GM23248 (cell line): ENCODE measurements at regions not wholly inside any gene's neighbourhood (a gene's known extent, or its start where the extent isn't known, plus 50 kb on each side); places are given as distances from the start of the nearest gene placed in this dataset.
A peak's percentile ranks its signal among the peaks of the same experiment; 100 is the strongest.

Experiments used
- DNase-seq: peaks from one replicate; pipeline ENCODE4 v3.0.0-alpha.2; 2015
- H2AFZ ChIP-seq: fragments of 200-600 bp; sonication (generic); 2 replicates; pipeline ENCODE4 v1.6.1; 2016; ENCODE audit warnings: antibody characterized with exemption
- H3F3A ChIP-seq: fragments of 200-600 bp; sonication (generic); 2 replicates; pipeline ENCODE4 v1.6.1; 2016; ENCODE audit warnings: mild to moderate bottlenecking, antibody characterized with exemption, mixed run types; ENCODE audit not compliant: insufficient read depth
- H3K27ac ChIP-seq: fragments of 200-600 bp; sonication (generic); 2 replicates; pipeline ENCODE4 v1.5.1; 2016; ENCODE audit warnings: mild to moderate bottlenecking
- H3K27me3 ChIP-seq: fragments of 200-600 bp; sonication (generic); replicated peaks from 2 replicates; pipeline ENCODE4 v1.6.1; 2016; ENCODE audit warnings: mild to moderate bottlenecking; ENCODE audit not compliant: insufficient read depth
- H3K36me3 ChIP-seq: fragments of 200-600 bp; sonication (generic); 2 replicates; pipeline ENCODE4 v1.6.1; 2016; ENCODE audit warnings: low read depth, mild to moderate bottlenecking
- H3K4me1 ChIP-seq: fragments of 200-600 bp; sonication (generic); 2 replicates; pipeline ENCODE4 v1.6.1; 2016; ENCODE audit warnings: mild to moderate bottlenecking; ENCODE audit not compliant: insufficient read depth
- H3K4me2 ChIP-seq: fragments of 200-600 bp; sonication (generic); one replicate; pipeline ENCODE4 v1.6.1; 2016; ENCODE audit warnings: mild to moderate bottlenecking; ENCODE audit not compliant: unreplicated experiment
- H3K4me3 ChIP-seq: fragments of 200-600 bp; sonication (generic); 2 replicates; pipeline ENCODE4 v1.5.1; 2016; ENCODE audit warnings: mild to moderate bottlenecking
- H3K79me2 ChIP-seq: fragments of 200-600 bp; sonication (generic); 2 replicates; pipeline ENCODE4 v1.6.1; 2016; ENCODE audit warnings: mild to moderate bottlenecking; ENCODE audit not compliant: insufficient read depth
- H3K9ac ChIP-seq: fragments of 200-600 bp; sonication (generic); 2 replicates; pipeline ENCODE4 v1.6.1; 2016; ENCODE audit warnings: mild to moderate bottlenecking
- H3K9me2 ChIP-seq: fragments of 200-600 bp; sonication (generic); 2 replicates; pipeline ENCODE4 v1.6.1; 2016; ENCODE audit warnings: mixed run types, mild to moderate bottlenecking, moderate library complexity; ENCODE audit not compliant: insufficient read depth
- H3K9me3 ChIP-seq: fragments of 200-600 bp; sonication (generic); one replicate; pipeline ENCODE4 v1.6.1; 2017; ENCODE audit warnings: low read depth
- H4K20me1 ChIP-seq: fragments of 200-600 bp; sonication (generic); 2 replicates; pipeline ENCODE4 v1.6.0; 2016; ENCODE audit not compliant: insufficient read depth
- EZH2 ChIP-seq: fragments of 200-600 bp; sonication (generic); IDR thresholded peaks from 2 replicates; pipeline ENCODE4 v1.6.1; 2018; ENCODE audit warnings: antibody characterized with exemption, mild to moderate bottlenecking; ENCODE audit not compliant: insufficient read depth, poor library complexity, severe bottlenecking
- EZH2phosphoT487 ChIP-seq: fragments of 200-600 bp; sonication (generic); IDR thresholded peaks from 2 replicates; pipeline ENCODE4 v1.6.1; 2018; ENCODE audit warnings: antibody characterized with exemption, moderate library complexity, mild to moderate bottlenecking, low read depth; ENCODE audit not compliant: insufficient read depth
- WGBS, 2 experiments: methylation state at CpG; one replicate each; pipeline ENCODE4 v1.1.6; 2015 to 2017; ENCODE audit warnings: low lambda C conversion rate in 2 of 2, low coverage in 1 of 2; ENCODE audit errors: missing lambda C conversion rate in 2 of 2; 5-methylcytosine and 5-hydroxymethylcytosine counted together
- in situ Hi-C: fragments of 300-500 bp; cut with MboI; formaldehyde crosslinking; loops from 2 replicates; pipeline ENCODE4 v1.15.0; 2020

GRCh38 chr3:59271971-59272370 is 222.1 kb upstream of the CFAP20DC start:
- DNase-seq, result no peak
- WGBS, 2 experiments, result 56 to 62% methylated on average over 2 of the region's 2 CpGs
- no peak overlapping the region for H2AFZ ChIP-seq
- TF ChIP-seq EZH2 (no peak), EZH2phosphoT487 (no peak)
- H3K9ac ChIP-seq, result no peak overlapping the region
- H3K4me3 ChIP-seq, result no peak overlapping the region
- peaks cover 24% of the 10 kb centered on the region for H3F3A ChIP-seq
- no peaks in the 10 kb centered on the region for H4K20me1 ChIP-seq
- H3K79me2 ChIP-seq, result no peaks in the 10 kb centered on the region
- H3K27me3 ChIP-seq, result no peaks in the 10 kb centered on the region
- no peak overlapping the region for H3K4me2 ChIP-seq
- H3K9me3 ChIP-seq, result no peaks in the 10 kb centered on the region
- in situ Hi-C loops, result no loop called here
- no peaks in the 10 kb centered on the region; the same call in 1 of the 2 replicates for H3K9me2 ChIP-seq
- peaks cover 52% of the 10 kb centered on the region for H3K4me1 ChIP-seq
- no peaks in the 10 kb centered on the region for H3K36me3 ChIP-seq
- no peak overlapping the region for H3K27ac ChIP-seq

- H3K27ac ChIP-seq, result no peak overlapping the region
- H3K9me2 ChIP-seq, result no peaks in the 10 kb centered on the region
- WGBS, 2 experiments, result 84 to 87% methylated on average over 4 of the region's 4 CpGs
- no peaks in the 10 kb centered on the region for H3K36me3 ChIP-seq
- H2AFZ ChIP-seq, result no peak overlapping the region
- H3K27me3 ChIP-seq, result no peaks in the 10 kb centered on the region
- no peaks in the 10 kb centered on the region for H4K20me1 ChIP-seq
- peaks cover 28% of the 10 kb centered on the region for H3F3A ChIP-seq
- no peak overlapping the region for H3K9ac ChIP-seq
- no peak overlapping the region for H3K4me3 ChIP-seq
- no peak for DNase-seq
- no peak overlapping the region for H3K4me2 ChIP-seq
- in situ Hi-C loops, result no loop called here
- no peaks in the 10 kb centered on the region for H3K9me3 ChIP-seq
- no peak for TF ChIP-seq EZH2
- no peak for TF ChIP-seq EZH2phosphoT487
- H3K4me1 ChIP-seq, result peaks cover 59% of the 10 kb centered on the region
- H3K79me2 ChIP-seq, result no peaks in the 10 kb centered on the region
Observed at GRCh38 chr3:59270921-59271320, 221.1 kb upstream of the CFAP20DC start.

- TF ChIP-seq EZH2phosphoT487 (no peak), EZH2 (no peak)
- in situ Hi-C loops, result no loop called here
Observed at GRCh38 chr3:59270209-59270608, 220.4 kb upstream of the CFAP20DC start.

GRCh38 chr3:59268170-59268569 is 218.3 kb upstream of the CFAP20DC start:
- Histone ChIP-seq H2AFZ (peak overlapping the region; percentile 7; the same call in 1 of the 2 replicates), H3K9me2 (no peaks in the 10 kb centered on the region), H3K79me2 (no peaks in the 10 kb centered on the region), H3K27ac (peak overlapping the region; percentile 27), H3K9me3 (no peaks in the 10 kb centered on the region), H3K9ac (no peak overlapping the region), H3K4me1 (peaks cover 51% of the 10 kb centered on the region), H4K20me1 (no peaks in the 10 kb centered on the region), H3F3A (peaks cover 16% of the 10 kb centered on the region; the same call in 1 of the 2 replicates), H3K4me3 (no peak overlapping the region), H3K4me2 (peak overlapping the region; percentile 24), H3K27me3 (no peaks in the 10 kb centered on the region), H3K36me3 (no peaks in the 10 kb centered on the region)
- peak; percentile 64 for DNase-seq
- TF ChIP-seq EZH2 (no peak), EZH2phosphoT487 (no peak)
- 45 to 53% methylated on average over 1 of the region's 1 CpG for WGBS, 2 experiments
- in situ Hi-C loops, result no loop called here

More at GRCh38 chr3:59270209-59270608, 220.4 kb upstream of the CFAP20DC start:
- no peak overlapping the region for H3K4me3 ChIP-seq
- H2AFZ ChIP-seq, result no peak overlapping the region
- no peaks in the 10 kb centered on the region for H3K9me3 ChIP-seq
- peaks cover 66% of the 10 kb centered on the region for H3K4me1 ChIP-seq
- H3K36me3 ChIP-seq, result no peaks in the 10 kb centered on the region
- H3K9ac ChIP-seq, result no peak overlapping the region
- no peaks in the 10 kb centered on the region for H3K79me2 ChIP-seq
- H3K4me2 ChIP-seq, result no peak overlapping the region
- H3K9me2 ChIP-seq, result no peaks in the 10 kb centered on the region
- no peak overlapping the region for H3K27ac ChIP-seq
- DNase-seq, result no peak
- H3K27me3 ChIP-seq, result no peaks in the 10 kb centered on the region
- H4K20me1 ChIP-seq, result no peaks in the 10 kb centered on the region
- WGBS, 2 experiments, result 27 to 44% methylated on average over 2 of the region's 2 CpGs
- peaks cover 28% of the 10 kb centered on the region for H3F3A ChIP-seq

GRCh38 chr3:59267021-59267420 is 217.2 kb upstream of the CFAP20DC start:
- Histone ChIP-seq H3K9me3 (no peaks in the 10 kb centered on the region), H3K27ac (0 out of 2 replicates have a peak overlapping the region, but pooled peaks have one; percentile 27), H2AFZ (no peak overlapping the region), H3F3A (peaks cover 16% of the 10 kb centered on the region; the same call in 1 of the 2 replicates), H3K36me3 (no peaks in the 10 kb centered on the region), H3K79me2 (no peaks in the 10 kb centered on the region), H3K27me3 (no peaks in the 10 kb centered on the region), H3K4me2 (no peak overlapping the region), H3K4me1 (peaks cover 51% of the 10 kb centered on the region), H4K20me1 (no peaks in the 10 kb centered on the region), H3K4me3 (no peak overlapping the region), H3K9me2 (no peaks in the 10 kb centered on the region), H3K9ac (no peak overlapping the region)
- 96 to 97% methylated on average over 2 of the region's 2 CpGs for WGBS, 2 experiments
- no peak for DNase-seq
- in situ Hi-C loops, result no loop called here
- TF ChIP-seq EZH2, result no peak
- no peak for TF ChIP-seq EZH2phosphoT487
